Osteocyte (in vitro differentiated cells): ENCODE measurements at regions not wholly inside any gene's neighbourhood (a gene's known extent, or its start where the extent isn't known, plus 50 kb on each side); places are given as distances from the start of the nearest gene placed in this dataset.
A peak's percentile ranks its signal among the peaks of the same experiment; 100 is the strongest.

Source experiments
- DNase-seq: peaks from one replicate; pipeline ENCODE4 v3.0.0; 2021; ENCODE audit warnings: mixed read lengths; ENCODE audit not compliant: unreplicated experiment; ENCODE audit errors: extremely low spot score
- H3K27ac Mint-ChIP-seq: one replicate; pipeline ENCODE4 v1.8.0; 2021; ENCODE audit warnings: mild to moderate bottlenecking, mixed read lengths; ENCODE audit not compliant: unreplicated experiment
- H3K27me3 Mint-ChIP-seq: one replicate; pipeline ENCODE4 v1.8.0; 2021; ENCODE audit warnings: mixed read lengths; ENCODE audit not compliant: unreplicated experiment
- H3K36me3 Mint-ChIP-seq: one replicate; pipeline ENCODE4 v1.8.0; 2021; ENCODE audit warnings: mixed read lengths; ENCODE audit not compliant: unreplicated experiment
- H3K4me1 Mint-ChIP-seq: one replicate; pipeline ENCODE4 v1.8.0; 2021; ENCODE audit warnings: mixed read lengths; ENCODE audit not compliant: unreplicated experiment
- H3K4me3 Mint-ChIP-seq: one replicate; pipeline ENCODE4 v1.8.0; 2021; ENCODE audit warnings: mild to moderate bottlenecking, moderate library complexity, mixed read lengths; ENCODE audit not compliant: unreplicated experiment
- H3K9me3 Mint-ChIP-seq: one replicate; pipeline ENCODE4 v1.8.0; 2021; ENCODE audit warnings: mixed read lengths; ENCODE audit not compliant: unreplicated experiment
- CTCF ChIP-seq: fragments of 200-600 bp; sonication (generic); IDR thresholded peaks from 2 replicates; pipeline ENCODE4 v1.5.0; 2021; ENCODE audit warnings: antibody characterized with exemption, mild to moderate bottlenecking, moderate library complexity

GRCh38 chr1:65527190-65527589, 106.7 kb downstream of the LEPR start:
- H3K27ac Mint-ChIP-seq: no peak overlapping the region
- DNase-seq: no peak
- no peak overlapping the region for H3K4me3 Mint-ChIP-seq
- H3K27me3 Mint-ChIP-seq: peaks cover 19% of the 10 kb centered on the region
- H3K36me3 Mint-ChIP-seq: peaks cover 9% of the 10 kb centered on the region
- peaks cover 6% of the 10 kb centered on the region for H3K9me3 Mint-ChIP-seq
- peaks cover 26% of the 10 kb centered on the region for H3K4me1 Mint-ChIP-seq
- no peak for TF ChIP-seq CTCF

GRCh38 chr1:65527707-65528503, 107.4 kb downstream of the LEPR start:
- H3K4me1 Mint-ChIP-seq: peaks cover 26% of the 10 kb centered on the region
- no peak for DNase-seq
- peaks cover 11% of the 10 kb centered on the region for H3K9me3 Mint-ChIP-seq
- H3K27me3 Mint-ChIP-seq: peaks cover 19% of the 10 kb centered on the region
- H3K27ac Mint-ChIP-seq: peak overlapping the region; percentile 69
- peaks cover 9% of the 10 kb centered on the region for H3K36me3 Mint-ChIP-seq
- H3K4me3 Mint-ChIP-seq: no peak overlapping the region
- peak; percentile 34 for TF ChIP-seq CTCF

GRCh38 chr1:65531972-65532570, 111.6 kb downstream of the LEPR start:
- H3K4me3 Mint-ChIP-seq: no peak overlapping the region
- peaks cover 4% of the 10 kb centered on the region for H3K27me3 Mint-ChIP-seq
- peaks cover 8% of the 10 kb centered on the region for H3K4me1 Mint-ChIP-seq
- peaks cover 26% of the 10 kb centered on the region for H3K9me3 Mint-ChIP-seq
- no peak for DNase-seq
- TF ChIP-seq CTCF: no peak
- H3K36me3 Mint-ChIP-seq: peaks cover 10% of the 10 kb centered on the region
- H3K27ac Mint-ChIP-seq: no peak overlapping the region

DNA sequence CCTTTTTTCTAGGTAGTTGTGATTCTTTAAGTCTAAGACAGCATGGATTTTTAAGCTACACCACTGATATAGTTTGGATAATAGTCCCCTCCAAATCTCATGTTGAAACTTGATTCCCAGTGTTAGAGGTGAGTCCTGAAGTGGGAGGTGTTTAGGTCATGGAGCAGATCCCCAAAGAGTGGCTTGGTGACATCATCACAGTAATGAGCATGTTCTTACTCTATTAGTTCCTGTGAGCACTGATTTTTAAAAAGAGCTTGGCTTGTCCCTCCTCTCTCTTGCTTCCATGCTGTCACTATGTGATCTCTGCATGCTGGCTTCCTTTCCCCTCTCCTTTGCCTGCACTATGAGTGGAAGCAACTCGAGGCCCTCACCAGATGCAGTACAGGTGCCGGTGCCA, 115.5 kb downstream of the LEPR start:
- H3K4me1 Mint-ChIP-seq: peaks cover 13% of the 10 kb centered on the region
- no peaks in the 10 kb centered on the region for H3K27me3 Mint-ChIP-seq
- no peak overlapping the region for H3K4me3 Mint-ChIP-seq
- no peak for DNase-seq
- peaks cover 9% of the 10 kb centered on the region for H3K36me3 Mint-ChIP-seq
- no peak overlapping the region for H3K27ac Mint-ChIP-seq
- H3K9me3 Mint-ChIP-seq: peaks cover 26% of the 10 kb centered on the region
- TF ChIP-seq CTCF: no peak

- no peak overlapping the region for H3K27ac Mint-ChIP-seq
- H3K36me3 Mint-ChIP-seq: peaks cover 4% of the 10 kb centered on the region
Observed at GRCh38 chr1:65538086-65538485, 117.6 kb downstream of the LEPR start.

More at GRCh38 chr1:65538086-65538485, 117.6 kb downstream of the LEPR start:
- H3K9me3 Mint-ChIP-seq: peaks cover 19% of the 10 kb centered on the region
- no peak for TF ChIP-seq CTCF
- H3K27me3 Mint-ChIP-seq: no peaks in the 10 kb centered on the region
- H3K4me1 Mint-ChIP-seq: peaks cover 13% of the 10 kb centered on the region
- H3K4me3 Mint-ChIP-seq: no peak overlapping the region
- DNase-seq: no peak
